ENCODE measurements at regions not wholly inside any gene's neighbourhood (a gene's known extent, or its start where the extent isn't known, plus 50 kb on each side); places are given as distances from the start of the nearest gene placed in this dataset.

- Histone ChIP-seq H4K20me1 (ENCODE audit: insufficient read depth, low read length) (no peaks in the 10 kb centered on the region), H3K27ac (ENCODE audit: low read depth, low read length, poor library complexity, severe bottlenecking) (no peak overlapping the region), H3K79me2 (ENCODE audit: insufficient read depth, low read depth, low read length) (no peaks in the 10 kb centered on the region), H3K4me3 (ENCODE audit: low read depth, low read length, poor library complexity, severe bottlenecking) (no peak overlapping the region), H3K9me2 (ENCODE audit: insufficient read depth, low read length) (peaks cover 4% of the 10 kb centered on the region; the same call in 1 of the 2 replicates), H2AFZ (ENCODE audit: low read length) (peak overlapping the region; percentile 61; the same call in 1 of the 2 replicates), H3K4me2 (ENCODE audit: low read length) (no peak overlapping the region), H3K9me3 (ENCODE audit: low read length) (no peaks in the 10 kb centered on the region), H3K4me1 (ENCODE audit: insufficient read depth, low read length, poor library complexity, severe bottlenecking) (no peaks in the 10 kb centered on the region), H3K36me3 (ENCODE audit: insufficient read depth, low read length) (no peaks in the 10 kb centered on the region)
- peak; percentile 6 for DNase-seq (ENCODE audit: low spot score)
- BruUV-seq (replicated peaks): no TSS peak
- intact Hi-C loops (cut with micrococcal nuclease; ENCODE audit: unreplicated experiment): no loop called here
- CTCF ChIA-PET (ENCODE audit: unreplicated experiment): interaction anchor here (0.6 kb wide), 1 partner anchor 458 kb away, joined by 5 read pairs; no protein-coding TSS in a partner anchor
- POLR2A ChIA-PET: interaction anchor here (0.6 to 0.9 kb wide), 4 partner anchors 20 to 570 kb away, joined by 3 to 4 read pairs (median 3); no protein-coding TSS in a partner anchor
- TF ChIP-seq CTCF (conservative IDR thresholded peaks at IDR 0.05; ENCODE audit: low read length) (no peak), EZH2phosphoT487 (IDR thresholded peaks at IDR 0.05; ENCODE audit: borderline replicate concordance, low read depth, low read length) (no peak)
Measured at GRCh38 chr3:66809595-66809958, 188.5 kb upstream of the KBTBD8 start.

GRCh38 chr3:66812136-66812535 is 186.0 kb upstream of the KBTBD8 start:
- POLR2A ChIA-PET: no interaction called here
- TF ChIP-seq CTCF (conservative IDR thresholded peaks at IDR 0.05; ENCODE audit: low read length): no peak
- no peak for TF ChIP-seq EZH2phosphoT487 (IDR thresholded peaks at IDR 0.05; ENCODE audit: borderline replicate concordance, low read depth, low read length)
- no peaks in the 10 kb centered on the region; the same call in 1 of the 2 replicates for H4K20me1 ChIP-seq (ENCODE audit: insufficient read depth, low read length)
- intact Hi-C loops (cut with micrococcal nuclease; ENCODE audit: unreplicated experiment): no loop called here
- H2AFZ ChIP-seq (ENCODE audit: low read length): no peak overlapping the region
- H3K4me3 ChIP-seq (ENCODE audit: low read depth, low read length, poor library complexity, severe bottlenecking): no peak overlapping the region
- H3K4me2 ChIP-seq (ENCODE audit: low read length): no peak overlapping the region
- H3K79me2 ChIP-seq (ENCODE audit: insufficient read depth, low read depth, low read length): no peaks in the 10 kb centered on the region
- no peaks in the 10 kb centered on the region for H3K9me2 ChIP-seq (ENCODE audit: insufficient read depth, low read length)
- no peaks in the 10 kb centered on the region for H3K4me1 ChIP-seq (ENCODE audit: insufficient read depth, low read length, poor library complexity, severe bottlenecking)
- no peak overlapping the region for H3K27ac ChIP-seq (ENCODE audit: low read depth, low read length, poor library complexity, severe bottlenecking)
- no peaks in the 10 kb centered on the region for H3K36me3 ChIP-seq (ENCODE audit: insufficient read depth, low read length)
- no TSS peak for BruUV-seq (replicated peaks)
- no peak for DNase-seq (ENCODE audit: low spot score)
- CTCF ChIA-PET (ENCODE audit: unreplicated experiment): no interaction called here
- H3K9me3 ChIP-seq (ENCODE audit: low read length): no peaks in the 10 kb centered on the region

DNA sequence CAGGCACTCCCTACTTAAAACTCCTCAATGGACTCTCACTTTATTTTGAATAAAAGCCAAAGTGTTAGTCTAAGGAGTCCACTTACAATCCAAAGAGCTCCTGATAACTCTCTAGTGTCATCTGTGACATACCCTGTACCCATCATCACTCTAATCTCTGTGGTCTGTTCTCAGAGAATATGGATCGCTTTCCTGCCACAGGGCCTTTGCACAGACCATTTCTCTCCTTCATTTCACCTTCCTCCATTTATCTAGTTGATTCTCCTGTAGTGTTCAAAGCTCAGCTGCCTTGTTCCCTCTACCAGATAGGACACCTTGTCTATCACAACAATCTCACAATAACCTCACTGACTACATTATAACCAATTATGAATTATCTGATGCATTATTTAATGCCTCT is 185.4 kb upstream of the KBTBD8 start:
- DNase-seq (ENCODE audit: low spot score): no peak
- ChIA-PET POLR2A (no interaction called here), CTCF (ENCODE audit: unreplicated experiment) (no interaction called here)
- H3K27ac ChIP-seq (ENCODE audit: low read depth, low read length, poor library complexity, severe bottlenecking): no peak overlapping the region
- intact Hi-C loops (cut with micrococcal nuclease; ENCODE audit: unreplicated experiment): no loop called here
- no peak for TF ChIP-seq EZH2phosphoT487 (IDR thresholded peaks at IDR 0.05; ENCODE audit: borderline replicate concordance, low read depth, low read length)
- no peak for TF ChIP-seq CTCF (conservative IDR thresholded peaks at IDR 0.05; ENCODE audit: low read length)
- H3K4me1 ChIP-seq (ENCODE audit: insufficient read depth, low read length, poor library complexity, severe bottlenecking): no peaks in the 10 kb centered on the region
- H3K9me3 ChIP-seq (ENCODE audit: low read length): no peaks in the 10 kb centered on the region
- H3K4me2 ChIP-seq (ENCODE audit: low read length): no peak overlapping the region
- H2AFZ ChIP-seq (ENCODE audit: low read length): no peak overlapping the region
- H3K9me2 ChIP-seq (ENCODE audit: insufficient read depth, low read length): no peaks in the 10 kb centered on the region
- BruUV-seq (replicated peaks): no TSS peak
- no peaks in the 10 kb centered on the region for H3K79me2 ChIP-seq (ENCODE audit: insufficient read depth, low read depth, low read length)
- no peaks in the 10 kb centered on the region for H3K36me3 ChIP-seq (ENCODE audit: insufficient read depth, low read length)
- no peak overlapping the region for H3K4me3 ChIP-seq (ENCODE audit: low read depth, low read length, poor library complexity, severe bottlenecking)
- H4K20me1 ChIP-seq (ENCODE audit: insufficient read depth, low read length): no peaks in the 10 kb centered on the region; the same call in 1 of the 2 replicates
